ENCODE measurements at regions not wholly inside any gene's neighbourhood (a gene's known extent, or its start where the extent isn't known, plus 50 kb on each side); places are given as distances from the start of the nearest gene placed in this dataset.
"Not testable (repeated sequence)": the region's sequence is repeated elsewhere in the genome, so short reads cannot be mapped to it uniquely, and the experiment has no call there.

- no peak for TF ChIP-seq EZH2phosphoT487 (IDR thresholded peaks at IDR 0.05; ENCODE audit: borderline replicate concordance, low read length)
- Histone ChIP-seq H3K4me2 (ENCODE audit: low read length) (no peak overlapping the region), H3K4me1 (ENCODE audit: control insufficient read depth, low read length) (no peaks in the 10 kb centered on the region)
Measured at GRCh38 chr14:96717116-96717515, 80.1 kb upstream of the VRK1 start.

GRCh38 chr14:96718407-96718806 is 78.8 kb upstream of the VRK1 start:
- Histone ChIP-seq H3K9me2 (replicated peaks; ENCODE audit: control insufficient read depth, low read length) (no peaks in the 10 kb centered on the region), H3K4me2 (ENCODE audit: low read length) (no peak overlapping the region), H3K4me3 (ENCODE audit: low read length) (no peak overlapping the region), H4K20me1 (ENCODE audit: control insufficient read depth, insufficient read depth, low read depth, low read length) (no peaks in the 10 kb centered on the region), H3K4me1 (ENCODE audit: control insufficient read depth, low read length) (no peaks in the 10 kb centered on the region), H3K79me2 (ENCODE audit: control insufficient read depth, low read length) (no peaks in the 10 kb centered on the region), H3F3A (ENCODE audit: control insufficient read depth, insufficient read depth) (no peaks in the 10 kb centered on the region), H3K27ac (ENCODE audit: low read depth, low read length) (no peak overlapping the region), H3K36me3 (ENCODE audit: control insufficient read depth, low read length) (no peaks in the 10 kb centered on the region), H3K27me3 (ENCODE audit: control insufficient read depth, low read length) (no peaks in the 10 kb centered on the region; the same call in 1 of the 2 replicates), H3K9me3 (ENCODE audit: control insufficient read depth, insufficient read depth, low read length) (no peaks in the 10 kb centered on the region)
- TF ChIP-seq, protein P1, sequence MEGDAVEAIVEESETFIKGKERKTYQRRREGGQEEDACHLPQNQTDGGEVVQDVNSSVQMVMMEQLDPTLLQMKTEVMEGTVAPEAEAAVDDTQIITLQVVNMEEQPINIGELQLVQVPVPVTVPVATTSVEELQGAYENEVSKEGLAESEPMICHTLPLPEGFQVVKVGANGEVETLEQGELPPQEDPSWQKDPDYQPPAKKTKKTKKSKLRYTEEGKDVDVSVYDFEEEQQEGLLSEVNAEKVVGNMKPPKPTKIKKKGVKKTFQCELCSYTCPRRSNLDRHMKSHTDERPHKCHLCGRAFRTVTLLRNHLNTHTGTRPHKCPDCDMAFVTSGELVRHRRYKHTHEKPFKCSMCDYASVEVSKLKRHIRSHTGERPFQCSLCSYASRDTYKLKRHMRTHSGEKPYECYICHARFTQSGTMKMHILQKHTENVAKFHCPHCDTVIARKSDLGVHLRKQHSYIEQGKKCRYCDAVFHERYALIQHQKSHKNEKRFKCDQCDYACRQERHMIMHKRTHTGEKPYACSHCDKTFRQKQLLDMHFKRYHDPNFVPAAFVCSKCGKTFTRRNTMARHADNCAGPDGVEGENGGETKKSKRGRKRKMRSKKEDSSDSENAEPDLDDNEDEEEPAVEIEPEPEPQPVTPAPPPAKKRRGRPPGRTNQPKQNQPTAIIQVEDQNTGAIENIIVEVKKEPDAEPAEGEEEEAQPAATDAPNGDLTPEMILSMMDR (IDR thresholded peaks at IDR 0.05; ENCODE audit: low read depth, low read length, poor library complexity, severe bottlenecking) = no peak
- no peak for TF ChIP-seq EZH2phosphoT487 (IDR thresholded peaks at IDR 0.05; ENCODE audit: borderline replicate concordance, low read length)

More at GRCh38 chr14:96717116-96717515, 80.1 kb upstream of the VRK1 start:
- Histone ChIP-seq H3K27me3 (ENCODE audit: control insufficient read depth, low read length) (no peaks in the 10 kb centered on the region; the same call in 1 of the 2 replicates), H4K20me1 (ENCODE audit: control insufficient read depth, insufficient read depth, low read depth, low read length) (no peaks in the 10 kb centered on the region), H3K9me3 (ENCODE audit: control insufficient read depth, insufficient read depth, low read length) (no peaks in the 10 kb centered on the region), H3K36me3 (ENCODE audit: control insufficient read depth, low read length) (no peaks in the 10 kb centered on the region), H3K27ac (ENCODE audit: low read depth, low read length) (no peak overlapping the region), H3K4me3 (ENCODE audit: low read length) (no peak overlapping the region), H3F3A (ENCODE audit: control insufficient read depth, insufficient read depth) (no peaks in the 10 kb centered on the region), H3K79me2 (ENCODE audit: control insufficient read depth, low read length) (no peaks in the 10 kb centered on the region), H3K9me2 (replicated peaks; ENCODE audit: control insufficient read depth, low read length) (no peaks in the 10 kb centered on the region)

- H3K4me3 ChIP-seq (ENCODE audit: low read length); H3K9me3 ChIP-seq (ENCODE audit: control insufficient read depth, insufficient read depth, low read length); H4K20me1 ChIP-seq (ENCODE audit: control insufficient read depth, insufficient read depth, low read depth, low read length); H3K4me1 ChIP-seq (ENCODE audit: control insufficient read depth, low read length); H3F3A ChIP-seq (ENCODE audit: control insufficient read depth, insufficient read depth); H3K27ac ChIP-seq (ENCODE audit: low read depth, low read length); H3K36me3 ChIP-seq (ENCODE audit: control insufficient read depth, low read length); H3K9me2 ChIP-seq (replicated peaks; ENCODE audit: control insufficient read depth, low read length); H3K27me3 ChIP-seq (ENCODE audit: control insufficient read depth, low read length); H3K79me2 ChIP-seq (ENCODE audit: control insufficient read depth, low read length); H3K4me2 ChIP-seq (ENCODE audit: low read length): not testable (repeated sequence)
Measured at GRCh38 chr14:96720702-96721101, 76.5 kb upstream of the VRK1 start.

DNA sequence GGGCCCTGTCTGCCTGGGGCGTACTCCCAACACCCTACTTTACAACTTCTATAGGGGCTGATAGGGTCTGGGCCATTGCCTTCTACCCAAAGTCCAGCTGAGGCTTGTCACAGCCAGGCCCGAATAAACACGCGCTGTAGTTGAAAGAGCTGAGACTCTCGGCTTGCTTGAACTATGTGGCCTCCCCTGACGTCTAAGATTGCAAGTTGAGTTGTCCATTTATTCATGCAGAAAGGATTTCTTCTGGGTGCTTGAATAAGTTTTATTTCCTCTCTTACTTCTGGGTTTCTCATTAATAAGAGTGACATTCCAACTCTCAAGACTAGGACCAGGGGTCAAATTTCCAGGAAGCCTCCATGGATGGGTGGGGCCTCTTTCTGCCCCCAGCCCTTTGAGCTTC is 74.4 kb upstream of the VRK1 start:
- Histone ChIP-seq H3K4me2 (ENCODE audit: low read length) (no peak overlapping the region), H4K20me1 (ENCODE audit: control insufficient read depth, insufficient read depth, low read depth, low read length) (no peaks in the 10 kb centered on the region), H3K79me2 (ENCODE audit: control insufficient read depth, low read length) (no peaks in the 10 kb centered on the region), H3K27ac (ENCODE audit: low read depth, low read length) (no peak overlapping the region), H3K4me3 (ENCODE audit: low read length) (no peak overlapping the region), H3K9me2 (replicated peaks; ENCODE audit: control insufficient read depth, low read length) (no peaks in the 10 kb centered on the region), H3K4me1 (ENCODE audit: control insufficient read depth, low read length) (peaks cover 9% of the 10 kb centered on the region), H3K36me3 (ENCODE audit: control insufficient read depth, low read length) (no peaks in the 10 kb centered on the region), H3K9me3 (ENCODE audit: control insufficient read depth, insufficient read depth, low read length) (no peaks in the 10 kb centered on the region), H3F3A (ENCODE audit: control insufficient read depth, insufficient read depth) (no peaks in the 10 kb centered on the region), H3K27me3 (ENCODE audit: control insufficient read depth, low read length) (0 out of 2 replicates have a peak, but pooled peaks cover 3% of the 10 kb centered on the region)
- TF ChIP-seq, protein P1 (IDR thresholded peaks at IDR 0.05; ENCODE audit: low read depth, low read length, poor library complexity, severe bottlenecking) = no peak
- TF ChIP-seq EZH2phosphoT487 (IDR thresholded peaks at IDR 0.05; ENCODE audit: borderline replicate concordance, low read length) = no peak
